Activated T-cell treated with anti-CD3 and anti-CD28 coated beads, Interleukin-2, amount 50 U/mL, for 72 hours (primary cell): ENCODE measurements at regions not wholly inside any gene's neighbourhood (a gene's known extent, or its start where the extent isn't known, plus 50 kb on each side); places are given as distances from the start of the nearest gene placed in this dataset.
A peak's percentile ranks its signal among the peaks of the same experiment; 100 is the strongest.
"Not testable (repeated sequence)": the region's sequence is repeated elsewhere in the genome, so short reads cannot be mapped to it uniquely, and the experiment has no call there.

Experiments used
- ATAC-seq, 2 donors: fragments of 150-1000 bp; cut with Tn5 transposase; replicated peaks in 1 of 2; 2 replicates each; pipeline ENCODE4 v1.10.0; 2021; ENCODE audit warnings: moderate library complexity in 2 of 2, mild to moderate bottlenecking in 1 of 2
- DNase-seq, 2 donors: peaks; one replicate each; pipeline ENCODE4 v3.0.0; 2021 to 2022; ENCODE audit warnings: mixed read lengths in 1 of 2
- H3K27ac Mint-ChIP-seq: one replicate; pipeline ENCODE4 v1.8.0; 2022; ENCODE audit warnings: mild to moderate bottlenecking, moderate library complexity, mixed read lengths
- H3K27me3 Mint-ChIP-seq: one replicate; pipeline ENCODE4 v1.8.0; 2022; ENCODE audit warnings: low read depth, mixed read lengths
- H3K36me3 Mint-ChIP-seq, 2 donors: one replicate each; pipeline ENCODE4 v1.8.0; 2022; ENCODE audit warnings: mixed read lengths in 2 of 2, mild to moderate bottlenecking in 1 of 2; ENCODE audit not compliant: insufficient read depth in 2 of 2
- H3K4me1 Mint-ChIP-seq: one replicate; pipeline ENCODE4 v1.8.0; 2022; ENCODE audit warnings: low read depth, mixed read lengths
- H3K4me3 Mint-ChIP-seq, 2 donors: one replicate each; pipeline ENCODE4 v1.8.0; 2022; ENCODE audit warnings: mild to moderate bottlenecking in 2 of 2, mixed read lengths in 2 of 2, moderate library complexity in 2 of 2
- H3K9me3 Mint-ChIP-seq, 2 donors: one replicate each; pipeline ENCODE4 v1.8.0; 2022; ENCODE audit warnings: mixed read lengths in 2 of 2

GRCh38 chr14:22189881-22190280 is 399.1 kb downstream of the DAD1 start:
- Mint-ChIP-seq H3K4me1 (no peaks in the 10 kb centered on the region), H3K9me3 (no peaks in the 10 kb centered on the region), H3K27me3 (no peaks in the 10 kb centered on the region), H3K4me3 (no peak overlapping the region), H3K27ac (no peak overlapping the region), H3K36me3 (no peaks in the 10 kb centered on the region)
- DNase-seq (no peak), ATAC-seq (no peak)

GRCh38 chr14:22188318-22188717 is 400.7 kb downstream of the DAD1 start:
- Mint-ChIP-seq H3K27me3 (no peaks in the 10 kb centered on the region), H3K9me3 (no peaks in the 10 kb centered on the region), H3K4me1 (no peaks in the 10 kb centered on the region), H3K4me3 (no peak overlapping the region), H3K27ac (no peak overlapping the region), H3K36me3 (no peaks in the 10 kb centered on the region)
- ATAC-seq: no peak
- no peak for DNase-seq

- Mint-ChIP-seq H3K36me3 (no peaks in the 10 kb centered on the region), H3K27ac (no peak overlapping the region), H3K27me3 (no peaks in the 10 kb centered on the region), H3K4me3 (no peak overlapping the region), H3K4me1 (no peaks in the 10 kb centered on the region), H3K9me3 (no peaks in the 10 kb centered on the region)
- DNase-seq (no peak), ATAC-seq (no peak)
These were observed 403.2 kb downstream of the DAD1 start for GRCh38 chr14:22185789-22186188.

- Mint-ChIP-seq H3K4me3 (no peak overlapping the region), H3K27me3 (no peaks in the 10 kb centered on the region), H3K27ac (no peak overlapping the region), H3K9me3 (no peaks in the 10 kb centered on the region), H3K36me3 (no peaks in the 10 kb centered on the region), H3K4me1 (no peaks in the 10 kb centered on the region)
- DNase-seq: no peak
- ATAC-seq: peak in 1 of 2 donors; percentile 32
These were observed 403.8 kb downstream of the DAD1 start for GRCh38 chr14:22185191-22185590.

- Mint-ChIP-seq H3K27me3 (no peaks in the 10 kb centered on the region), H3K27ac (no peak overlapping the region), H3K4me1 (no peaks in the 10 kb centered on the region), H3K36me3 (no peaks in the 10 kb centered on the region), H3K4me3 (no peak overlapping the region), H3K9me3 (no peaks in the 10 kb centered on the region)
- ATAC-seq: no peak
- no peak for DNase-seq
These were observed 404.2 kb downstream of the DAD1 start for GRCh38 chr14:22184830-22185168.

GRCh38 chr14:22184157-22184829 is 404.7 kb downstream of the DAD1 start:
- no peaks in the 10 kb centered on the region for H3K9me3 Mint-ChIP-seq
- no peaks in the 10 kb centered on the region for H3K36me3 Mint-ChIP-seq
- no peak for DNase-seq

GRCh38 chr14:22180045-22180444 is 409.0 kb downstream of the DAD1 start:
- no peak for DNase-seq
- no peak for ATAC-seq
- Mint-ChIP-seq H3K36me3 (no peaks in the 10 kb centered on the region), H3K27me3 (no peaks in the 10 kb centered on the region), H3K4me3 (no peak overlapping the region), H3K27ac (no peak overlapping the region), H3K4me1 (peaks cover 12% of the 10 kb centered on the region), H3K9me3 (no peaks in the 10 kb centered on the region)

More at GRCh38 chr14:22184157-22184829, 404.7 kb downstream of the DAD1 start:
- no peak overlapping the region for H3K4me3 Mint-ChIP-seq
- H3K4me1 Mint-ChIP-seq: no peaks in the 10 kb centered on the region
- no peaks in the 10 kb centered on the region for H3K27me3 Mint-ChIP-seq
- peak in 1 of 2 donors; percentile 31 for ATAC-seq
- H3K27ac Mint-ChIP-seq: no peak overlapping the region

- Mint-ChIP-seq H3K27ac (no peak overlapping the region), H3K9me3 (no peaks in the 10 kb centered on the region), H3K27me3 (no peaks in the 10 kb centered on the region), H3K4me1 (peaks cover 12% of the 10 kb centered on the region), H3K36me3 (no peaks in the 10 kb centered on the region), H3K4me3 (no peak overlapping the region)
- DNase-seq (no peak), ATAC-seq (no peak)
These were observed 409.8 kb downstream of the DAD1 start for GRCh38 chr14:22179190-22179589.

- no peak for DNase-seq
- Mint-ChIP-seq H3K27ac (no peak overlapping the region), H3K27me3 (no peaks in the 10 kb centered on the region), H3K36me3 (no peaks in the 10 kb centered on the region), H3K9me3 (no peaks in the 10 kb centered on the region), H3K4me3 (peak overlapping the region in 1 of 2 donors; percentile 70), H3K4me1 (peaks cover 12% of the 10 kb centered on the region)
- peak; percentile 21 to 32 for ATAC-seq
These were observed 410.6 kb downstream of the DAD1 start for GRCh38 chr14:22178333-22178839.

- Mint-ChIP-seq H3K27ac (peak overlapping the region; percentile 75), H3K4me3 (peak overlapping the region; percentile 67 to 70)
These were observed 411.2 kb downstream of the DAD1 start for GRCh38 chr14:22177870-22178269.

GRCh38 chr14:22176957-22177356 is 412.1 kb downstream of the DAD1 start:
- H3K27ac Mint-ChIP-seq: peak overlapping the region; percentile 75
- peak overlapping the region; percentile 67 to 70 for H3K4me3 Mint-ChIP-seq
- DNase-seq (no peak), ATAC-seq (peak; percentile 81 to 85)
- H3K36me3 Mint-ChIP-seq: peaks cover 0 to 1% of the 10 kb centered on the region in 2 donors
- peaks cover 12% of the 10 kb centered on the region for H3K4me1 Mint-ChIP-seq
- no peaks in the 10 kb centered on the region for H3K9me3 Mint-ChIP-seq
- no peaks in the 10 kb centered on the region for H3K27me3 Mint-ChIP-seq

More at GRCh38 chr14:22177870-22178269, 411.2 kb downstream of the DAD1 start:
- Mint-ChIP-seq H3K36me3 (no peaks in the 10 kb centered on the region), H3K4me1 (peaks cover 12% of the 10 kb centered on the region), H3K27me3 (no peaks in the 10 kb centered on the region), H3K9me3 (no peaks in the 10 kb centered on the region)
- DNase-seq: no peak
- ATAC-seq: peak; percentile 61 to 71

GRCh38 chr14:22175278-22175558 is 413.8 kb downstream of the DAD1 start:
- not testable (repeated sequence) for DNase-seq, H3K27ac Mint-ChIP-seq, H3K9me3 Mint-ChIP-seq, H3K27me3 Mint-ChIP-seq, ATAC-seq, H3K36me3 Mint-ChIP-seq, H3K4me3 Mint-ChIP-seq
- H3K4me1 Mint-ChIP-seq: peaks cover 12% of the 10 kb centered on the region

GRCh38 chr14:22174412-22175277 is 414.4 kb downstream of the DAD1 start:
- no peak overlapping the region for H3K27ac Mint-ChIP-seq
- H3K27me3 Mint-ChIP-seq: no peaks in the 10 kb centered on the region
- no peaks in the 10 kb centered on the region for H3K9me3 Mint-ChIP-seq
- peaks cover 0 to 6% of the 10 kb centered on the region in 2 donors for H3K36me3 Mint-ChIP-seq
- H3K4me3 Mint-ChIP-seq: no peak overlapping the region
- DNase-seq (no peak), ATAC-seq (no peak)
- H3K4me1 Mint-ChIP-seq: peaks cover 12% of the 10 kb centered on the region
